ENCODE measurements at regions not wholly inside any gene's neighbourhood (a gene's known extent, or its start where the extent isn't known, plus 50 kb on each side); places are given as distances from the start of the nearest gene placed in this dataset.

DNA sequence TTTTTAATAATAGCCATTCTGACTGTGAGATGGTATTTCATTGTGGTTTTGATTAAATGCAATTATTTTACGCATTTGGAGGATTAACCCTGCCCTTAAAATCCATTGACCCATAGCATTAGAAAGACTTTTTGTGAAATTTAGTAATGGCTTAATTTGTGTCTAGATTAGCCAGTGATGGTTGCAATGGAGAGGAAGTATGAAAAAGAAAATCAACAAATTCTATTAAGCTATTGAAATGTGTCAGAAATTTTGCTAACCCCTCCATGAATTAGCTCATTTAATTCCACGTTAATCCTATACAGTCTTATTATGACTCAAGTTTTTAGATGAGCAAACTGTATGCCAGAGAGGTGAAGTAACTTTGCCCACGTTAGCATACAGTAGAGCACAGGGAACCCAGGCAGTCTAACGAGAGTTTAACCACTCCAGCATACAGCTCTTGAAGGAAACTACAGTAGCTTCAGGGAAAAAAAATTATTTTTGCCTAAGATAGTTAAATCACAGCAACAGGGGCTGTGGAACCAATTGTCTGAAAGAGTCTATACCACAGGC, 158.2 kb upstream of the PPP2R2B start:
- no peak for DNase-seq (ENCODE audit: low read depth, low spot score)

DNA sequence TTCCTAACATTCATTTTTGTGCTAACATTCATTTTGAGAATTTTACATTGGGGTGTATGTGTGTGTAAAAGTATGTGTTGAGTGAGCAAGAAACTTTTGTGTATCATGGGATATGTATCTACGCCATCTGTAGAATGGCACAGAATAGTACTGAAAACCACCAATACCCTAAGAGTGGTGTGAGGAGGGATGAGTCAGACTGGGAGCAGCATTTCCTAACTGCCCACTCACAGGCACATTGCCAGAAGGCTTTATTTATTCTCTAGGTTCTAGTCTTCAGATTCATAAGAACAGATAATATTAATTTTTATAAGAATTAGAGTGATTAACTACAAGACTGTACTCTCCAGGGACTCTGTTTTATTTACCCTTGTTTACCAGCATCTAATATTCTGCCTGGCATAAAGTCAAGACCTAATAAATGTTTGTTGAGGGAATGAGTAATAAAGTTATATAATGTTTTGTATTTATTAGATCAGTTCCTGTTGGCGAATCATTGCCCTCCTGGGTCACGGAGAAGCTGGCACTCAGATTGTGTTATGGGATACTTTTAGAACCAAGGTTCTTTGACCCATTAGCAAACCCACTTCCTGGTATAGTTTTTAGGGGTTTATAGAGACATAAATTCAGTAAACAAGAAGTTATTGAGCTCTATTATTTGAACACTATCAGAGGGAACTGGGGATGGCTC, 159.1 kb upstream of the PPP2R2B start:
- DNase-seq (ENCODE audit: low read depth, low spot score) = peak; percentile 40

DNA sequence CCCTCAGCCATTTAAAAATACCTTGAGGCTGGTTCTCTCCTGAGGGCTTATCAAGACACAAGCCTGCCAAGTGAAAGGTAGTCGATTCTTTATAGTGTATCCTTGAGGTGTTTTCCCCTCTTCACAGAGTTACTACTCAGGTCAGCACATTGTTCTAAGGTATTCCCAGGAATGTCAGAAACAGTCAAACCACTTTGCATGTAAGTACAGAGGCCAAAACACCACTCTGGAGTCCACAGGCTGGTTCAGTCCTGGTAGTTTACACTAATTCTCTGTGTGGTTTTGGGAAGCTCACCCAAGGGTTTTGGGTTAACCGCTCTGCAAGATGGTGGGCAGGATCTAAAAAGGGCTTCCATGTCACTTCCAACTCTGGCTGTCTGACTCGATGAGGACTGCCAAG, 162.3 kb upstream of the PPP2R2B start:
- no peak for DNase-seq (ENCODE audit: low read depth, low spot score)

DNA sequence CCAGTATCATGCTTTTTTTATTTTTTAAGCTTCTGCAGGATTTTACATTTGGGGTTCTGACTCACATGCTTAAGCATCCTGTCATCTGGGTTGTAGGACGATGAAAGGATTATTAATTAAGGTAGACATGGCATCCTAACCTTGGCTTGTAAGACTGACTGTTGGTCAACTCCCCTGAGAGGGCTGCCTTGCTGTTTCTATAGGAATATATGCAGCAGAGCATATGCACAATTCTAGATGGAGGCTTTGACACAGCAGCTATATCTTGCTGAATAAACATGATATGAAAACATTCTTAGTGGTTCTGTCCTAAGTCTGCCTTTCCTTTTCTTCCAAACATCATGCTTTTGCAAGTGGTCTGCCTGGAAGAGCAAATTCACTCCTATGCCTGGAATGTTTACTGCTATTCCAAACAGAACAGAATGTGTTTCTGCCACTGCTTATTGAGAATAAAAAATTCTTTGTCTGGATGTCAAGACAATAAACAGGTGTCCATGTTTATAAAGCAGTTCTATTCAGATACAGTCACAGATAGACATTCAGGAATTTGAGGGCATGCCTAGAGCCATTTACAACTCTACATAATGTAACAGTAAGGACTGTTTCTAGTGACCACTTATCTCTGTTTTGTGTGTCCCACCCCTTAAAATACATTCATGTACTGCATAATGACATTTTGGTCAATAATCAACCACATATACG, 166.2 kb upstream of the PPP2R2B start:
- no peak for DNase-seq (ENCODE audit: low read depth, low spot score)

DNA sequence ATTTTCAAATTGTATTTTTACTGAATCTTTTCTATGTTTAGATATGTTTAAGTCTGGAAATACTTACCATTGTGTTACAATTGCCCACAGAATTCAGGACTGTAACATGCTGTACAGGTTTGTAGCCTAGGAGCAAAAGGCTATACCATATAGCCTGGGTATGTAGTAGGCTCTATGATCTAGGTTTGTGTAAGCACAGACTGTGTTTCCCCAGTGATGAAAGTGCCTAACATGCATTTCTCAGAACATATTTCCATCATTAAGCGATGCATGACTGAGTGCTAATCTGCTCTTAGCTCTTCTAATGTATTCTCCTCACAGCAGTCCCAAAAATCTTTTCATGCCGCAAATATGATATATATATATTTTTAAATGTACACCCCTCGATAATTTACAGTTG, 166.7 kb upstream of the PPP2R2B start:
- DNase-seq (ENCODE audit: low read depth, low spot score) = no peak

DNA sequence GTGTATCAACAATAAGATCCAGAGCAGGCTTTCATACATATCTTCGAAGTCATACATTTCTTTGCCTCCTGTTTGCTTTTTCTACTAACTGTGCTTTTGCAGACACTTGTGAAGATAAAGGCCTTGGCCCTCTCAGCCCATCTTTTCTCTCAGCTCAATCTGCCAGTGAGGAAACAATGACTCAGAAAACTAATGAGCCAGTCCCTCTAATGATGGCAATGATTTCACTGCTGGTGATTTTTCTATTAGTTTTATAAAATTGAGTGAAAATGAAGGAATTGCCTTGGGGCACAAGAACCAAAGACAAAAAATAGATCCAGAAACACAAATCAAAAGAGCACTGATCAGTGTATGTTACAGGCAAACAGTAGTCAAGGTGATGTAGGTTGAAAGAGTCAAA, 167.7 kb upstream of the PPP2R2B start:
- DNase-seq (ENCODE audit: low read depth, low spot score) = no peak

DNA sequence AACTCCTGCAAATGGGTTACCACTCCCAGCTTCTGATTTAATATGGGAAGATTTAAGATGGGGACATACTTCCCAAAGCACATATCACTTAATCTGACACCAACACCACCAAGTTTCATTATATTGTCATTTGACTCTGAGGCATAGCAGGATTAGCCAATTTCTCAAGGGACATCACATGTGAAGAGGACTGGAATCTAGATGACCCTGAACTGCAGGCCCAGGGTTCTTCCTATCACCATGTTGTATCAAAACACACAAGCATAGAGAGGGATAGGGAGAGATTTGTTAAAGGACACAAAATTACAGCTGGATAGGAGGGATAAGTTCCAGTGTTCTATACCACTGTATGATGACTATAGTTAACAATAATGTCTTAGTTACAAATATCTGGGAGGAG, 168.3 kb upstream of the PPP2R2B start:
- no peak for DNase-seq (ENCODE audit: low read depth, low spot score)

DNA sequence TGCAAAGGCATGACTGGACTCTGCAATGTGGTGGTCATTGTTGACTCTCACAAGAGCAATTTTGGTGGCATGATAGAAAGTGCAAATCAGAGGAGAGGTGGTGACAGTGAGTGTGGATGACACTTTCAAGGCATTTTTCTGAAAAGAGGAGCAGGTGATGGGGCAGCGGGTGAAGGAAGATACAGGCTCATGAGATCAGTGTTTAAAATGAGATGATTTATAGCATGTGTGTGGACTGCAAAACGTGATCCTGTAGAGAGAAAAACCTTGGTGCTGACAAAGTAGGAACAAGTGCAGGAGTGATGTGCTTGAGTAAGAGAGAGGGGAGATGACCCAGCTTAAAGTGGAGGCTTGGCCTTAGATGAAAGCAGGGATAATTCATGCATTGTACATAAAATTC, 171.2 kb upstream of the PPP2R2B start:
- no peak for DNase-seq (ENCODE audit: low read depth, low spot score)

DNA sequence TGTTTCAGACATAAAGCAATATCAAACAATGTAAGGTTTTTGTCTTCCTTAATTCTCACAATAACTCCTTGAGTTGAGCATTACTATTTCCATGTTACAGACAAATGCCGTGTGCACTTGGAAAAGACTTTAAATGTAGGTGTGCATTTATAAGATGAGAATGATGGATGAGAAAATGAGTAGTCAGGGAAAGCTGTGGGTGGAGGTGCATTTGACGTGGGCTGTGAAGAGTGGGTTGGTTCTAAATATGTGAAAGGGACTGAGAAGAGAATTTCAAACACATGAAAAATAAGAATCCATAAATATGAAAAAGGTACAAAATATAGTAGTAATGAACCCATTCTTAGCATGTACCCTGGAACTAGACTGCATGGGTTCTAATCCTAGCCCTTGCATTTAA, 171.6 kb upstream of the PPP2R2B start:
- no peak for DNase-seq (ENCODE audit: low read depth, low spot score)

DNA sequence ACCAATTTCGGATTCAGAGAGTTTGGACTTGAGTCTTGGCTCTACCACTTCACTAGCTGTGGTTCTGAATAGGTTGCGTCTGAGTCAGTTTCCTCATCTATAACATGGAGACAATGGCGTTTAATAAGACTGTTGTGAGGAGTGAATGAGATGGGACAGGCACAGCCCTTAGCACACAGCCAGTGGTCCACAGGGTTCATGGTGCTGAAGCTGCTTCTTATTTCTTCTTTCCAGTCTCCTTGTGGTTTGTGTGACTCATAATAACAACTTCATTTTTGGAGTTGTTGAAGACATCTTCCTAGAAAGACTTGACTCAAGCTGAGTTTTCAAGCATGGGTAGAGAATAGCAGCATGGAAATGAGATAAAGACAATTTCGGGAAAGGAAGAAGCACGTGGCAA, 172.6 kb upstream of the PPP2R2B start:
- DNase-seq (ENCODE audit: low read depth, low spot score) = no peak

DNA sequence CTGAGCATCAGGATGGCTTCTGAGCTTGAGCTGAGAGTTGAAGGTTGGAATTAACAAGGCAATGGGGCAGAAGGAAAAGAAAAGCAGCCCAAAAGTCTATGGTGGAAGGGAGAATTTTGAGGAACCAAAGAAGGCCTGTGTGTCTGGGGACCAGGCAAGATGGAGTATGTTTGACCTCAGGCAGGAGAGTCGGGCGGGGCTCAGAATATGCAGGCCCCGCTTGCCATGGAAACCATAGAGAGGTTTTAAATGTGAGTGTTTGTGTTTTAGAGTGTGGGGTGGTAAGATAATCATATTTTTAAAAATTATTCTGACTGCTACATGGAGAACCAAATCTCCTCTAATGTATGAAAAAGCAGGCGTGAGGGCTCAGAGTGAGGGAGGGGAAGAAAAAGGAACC, 174.0 kb upstream of the PPP2R2B start:
- DNase-seq (ENCODE audit: low read depth, low spot score) = no peak

DNA sequence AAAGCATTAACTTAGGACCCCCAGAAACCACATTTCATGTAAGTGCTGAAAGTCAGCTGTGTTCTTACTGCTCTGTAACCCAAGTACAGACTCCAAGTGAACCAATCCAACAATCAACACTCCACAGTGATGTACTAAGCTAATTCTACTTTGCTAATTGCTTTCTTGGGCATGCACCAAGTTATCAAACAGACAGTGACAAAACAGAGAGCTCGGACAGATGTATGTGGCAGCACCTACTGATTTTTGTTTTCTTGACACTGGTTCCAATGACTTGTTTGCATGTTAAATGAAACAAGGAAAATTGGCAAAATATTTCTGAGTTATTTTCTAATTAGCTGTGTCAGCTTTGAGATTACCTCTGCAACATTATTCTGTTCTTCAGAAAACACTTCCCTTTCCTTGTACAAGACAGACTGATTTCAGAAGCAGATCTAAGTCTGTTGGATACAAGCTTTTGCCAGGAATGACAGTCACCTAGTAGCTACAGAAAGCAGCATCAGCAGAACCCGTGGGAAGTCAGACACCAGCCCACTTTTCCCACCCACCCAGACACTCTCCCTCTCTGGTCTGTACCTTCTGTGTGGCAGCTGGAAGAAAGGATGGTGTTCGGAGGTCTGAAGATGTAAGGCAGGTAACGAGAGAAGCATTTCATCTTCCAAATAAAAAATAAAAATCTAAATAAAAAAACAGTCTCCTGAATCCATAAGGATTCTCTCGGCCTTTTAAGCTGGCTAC, 176.7 kb upstream of the PPP2R2B start:
- no peak for DNase-seq (ENCODE audit: low read depth, low spot score)

DNA sequence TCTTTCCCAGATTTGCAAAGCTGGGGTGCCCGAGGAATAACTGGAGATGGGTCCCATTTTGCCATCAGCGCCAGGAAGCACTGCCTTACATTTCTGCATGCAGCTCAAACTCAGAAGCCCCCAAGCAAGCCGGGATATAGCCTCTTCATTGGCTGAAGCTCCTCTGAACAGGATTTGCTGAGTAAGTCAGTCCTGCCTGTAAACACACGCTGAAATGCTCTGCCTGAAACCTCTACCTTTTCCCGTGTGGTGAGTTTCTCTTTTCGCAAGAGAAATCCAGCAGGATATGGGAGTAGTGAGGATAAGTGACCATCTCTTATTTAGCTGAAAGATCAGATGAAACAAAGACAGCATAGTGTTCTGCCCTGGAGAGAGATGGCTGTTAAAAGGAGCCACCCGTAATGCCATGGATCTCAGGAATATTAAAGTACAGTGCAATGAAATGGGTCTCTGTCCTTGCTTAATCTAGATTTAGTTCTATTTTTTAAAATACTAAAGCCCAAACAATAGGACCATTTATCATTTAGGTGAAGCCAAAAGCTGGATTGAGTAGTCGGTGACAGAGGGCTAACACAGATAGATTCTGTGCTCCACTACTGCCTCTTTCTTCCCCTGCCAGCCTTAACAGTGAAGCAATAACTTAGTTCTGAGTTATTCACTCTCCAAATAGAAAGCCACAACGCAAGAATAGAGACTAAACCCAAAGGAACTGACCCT, 177.5 kb upstream of the PPP2R2B start:
- no peak for DNase-seq (ENCODE audit: low read depth, low spot score)

DNA sequence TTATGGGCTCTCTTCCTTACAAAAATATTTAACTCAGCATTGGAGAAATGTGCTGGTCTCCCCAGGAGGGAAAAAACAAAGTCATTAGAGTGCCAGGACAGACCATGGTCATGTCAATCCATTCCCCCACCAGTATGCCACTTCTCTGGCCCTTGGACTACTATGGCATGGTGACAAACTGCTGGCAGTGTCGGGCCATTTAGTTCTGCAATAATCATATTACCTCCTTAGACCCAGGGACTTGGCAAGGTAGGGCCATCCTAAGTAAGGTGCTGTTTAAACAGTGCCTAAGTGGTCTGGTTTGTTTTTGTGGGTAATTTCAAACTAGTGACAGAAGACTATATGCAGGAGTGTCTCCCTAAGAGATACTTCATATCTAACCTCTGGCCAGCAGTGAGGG, 177.8 kb upstream of the STK32A start:
- DNase-seq (ENCODE audit: low read depth, low spot score) = no peak

DNA sequence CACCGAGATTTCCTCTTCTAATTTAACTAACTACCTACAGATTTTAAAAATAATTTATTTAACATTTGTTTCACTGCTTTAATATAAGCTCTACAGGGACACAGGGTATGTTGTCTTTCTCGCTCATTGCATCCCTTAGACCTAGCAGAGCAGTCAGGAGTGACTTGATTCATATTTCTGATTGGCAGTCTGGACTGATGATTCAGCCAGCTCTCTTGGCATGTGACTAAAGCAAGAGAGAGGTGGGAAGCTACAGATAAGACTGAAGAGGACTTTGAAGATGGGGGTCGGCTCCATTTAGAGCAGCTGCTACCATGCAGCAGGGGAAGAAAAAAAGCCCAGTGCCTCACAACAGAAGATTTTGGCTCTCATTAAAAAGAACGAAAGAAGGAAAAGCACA, 173.4 kb upstream of the STK32A start:
- no peak for DNase-seq (ENCODE audit: low read depth, low spot score)

DNA sequence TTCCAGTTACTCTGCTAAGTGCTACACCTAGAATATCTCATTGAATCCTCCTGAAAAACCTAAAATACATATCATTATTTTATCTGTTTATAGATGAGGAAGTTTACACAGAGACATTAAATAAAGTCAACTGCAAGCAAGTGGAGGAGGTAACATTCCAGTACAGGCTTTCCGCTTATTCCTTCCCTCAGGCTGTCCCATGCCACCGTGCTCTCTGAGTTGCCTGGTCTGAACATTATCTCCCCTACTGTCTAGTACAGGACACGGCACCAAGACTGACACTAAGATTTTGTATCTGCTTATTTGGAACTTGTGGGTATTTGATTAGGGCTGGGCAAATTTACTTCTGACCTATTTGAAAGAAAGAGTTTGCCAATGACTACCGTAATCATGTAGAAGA, 172.4 kb upstream of the STK32A start:
- no peak for DNase-seq (ENCODE audit: low read depth, low spot score)

DNA sequence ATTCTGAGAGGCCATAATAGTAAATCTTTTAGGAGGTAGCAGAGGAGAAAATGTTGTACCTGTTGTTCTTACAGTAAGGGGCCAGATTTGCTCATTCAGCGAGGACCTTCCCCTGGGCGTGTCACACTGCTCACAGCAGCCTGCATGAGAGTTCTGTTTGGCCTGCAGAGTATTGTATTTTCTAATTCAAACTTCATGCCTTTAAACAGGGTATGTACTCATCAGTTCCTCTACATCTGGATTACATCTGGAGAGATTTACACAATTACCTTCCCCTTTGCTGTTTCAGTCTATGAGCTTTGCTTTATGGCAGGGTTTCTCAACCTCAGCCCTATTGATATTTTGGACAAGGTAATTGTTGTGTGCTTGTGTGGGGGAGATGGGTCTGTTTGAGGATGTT, 170.9 kb upstream of the STK32A start:
- no peak for DNase-seq (ENCODE audit: low read depth, low spot score)

DNA sequence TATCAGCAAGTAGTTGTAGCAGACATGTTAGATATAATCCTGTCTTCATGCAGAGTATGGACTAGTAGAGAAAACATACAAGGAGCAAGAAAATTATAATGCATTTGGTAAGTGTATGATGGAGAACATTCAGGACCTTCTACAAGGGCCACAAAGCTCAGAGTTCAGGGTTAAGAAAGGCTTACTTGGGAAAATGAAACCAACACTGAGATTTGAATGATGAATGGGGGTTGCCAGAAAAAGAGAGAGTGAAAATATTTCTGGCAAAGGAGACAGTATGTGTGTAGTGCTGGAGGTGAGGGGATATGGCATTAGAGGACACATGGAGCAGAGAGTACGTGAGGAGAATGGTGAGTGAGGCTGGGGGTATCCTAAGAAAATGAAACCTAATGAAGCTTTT, 169.8 kb upstream of the STK32A start:
- no peak for DNase-seq (ENCODE audit: low read depth, low spot score)

DNA sequence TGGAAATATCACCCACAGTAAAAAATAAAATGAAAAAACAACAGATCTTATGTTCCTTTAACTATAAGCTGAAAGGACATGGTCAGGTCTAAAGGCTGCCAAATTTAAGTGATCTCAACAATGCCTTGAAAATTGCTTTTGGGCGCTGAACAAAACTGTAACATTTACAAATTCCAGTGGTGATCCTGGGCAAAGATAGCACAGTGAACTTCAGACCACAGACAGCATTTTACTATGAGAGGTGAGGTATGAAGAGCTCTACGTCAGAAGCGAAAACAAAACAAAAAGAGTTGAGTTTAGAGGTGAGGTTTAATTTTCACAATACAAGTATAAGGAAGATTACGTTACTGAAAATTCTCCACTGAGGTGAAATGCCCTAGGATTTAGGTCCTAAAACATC, 165.8 kb upstream of the STK32A start:
- DNase-seq (ENCODE audit: low read depth, low spot score) = no peak

DNA sequence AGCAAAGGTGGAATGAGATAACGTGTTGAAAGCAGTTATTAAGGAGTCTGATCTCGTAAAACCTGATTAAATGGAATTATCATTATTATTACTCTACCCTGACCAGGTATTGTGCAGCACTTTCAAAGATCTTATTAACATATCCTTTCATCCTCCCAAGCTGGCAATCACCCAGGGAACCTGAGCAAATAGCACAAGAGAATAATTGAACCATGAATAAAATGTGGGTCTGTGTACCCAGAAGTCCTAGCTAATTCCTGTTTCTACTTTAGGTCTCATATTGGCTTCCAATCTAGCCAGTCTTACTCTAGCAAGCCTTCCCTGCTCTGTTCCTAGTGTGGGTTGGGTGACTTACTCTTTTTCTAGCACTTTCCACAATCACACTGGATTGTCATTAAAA, 162.2 kb upstream of the STK32A start:
- no peak for DNase-seq (ENCODE audit: low read depth, low spot score)

DNA sequence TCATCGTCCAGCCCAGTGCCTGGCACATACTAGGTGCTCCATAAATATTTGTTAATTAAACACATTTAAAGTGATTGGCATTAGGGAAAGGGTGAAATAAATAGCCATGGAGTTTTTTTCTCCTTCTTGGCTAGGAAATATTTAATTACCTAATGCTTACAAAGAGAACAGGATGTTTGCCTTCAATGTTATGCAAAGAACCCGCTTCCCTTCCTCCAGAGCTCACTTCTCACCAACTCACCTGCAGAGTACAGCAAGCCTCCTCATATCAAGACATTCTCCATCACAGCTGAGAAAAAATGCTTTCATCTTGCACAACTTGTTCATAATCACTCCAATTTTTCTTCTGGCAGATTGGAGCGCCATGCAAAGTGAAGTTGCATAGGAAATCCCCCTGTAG, 161.7 kb upstream of the STK32A start:
- DNase-seq (ENCODE audit: low read depth, low spot score) = no peak

DNA sequence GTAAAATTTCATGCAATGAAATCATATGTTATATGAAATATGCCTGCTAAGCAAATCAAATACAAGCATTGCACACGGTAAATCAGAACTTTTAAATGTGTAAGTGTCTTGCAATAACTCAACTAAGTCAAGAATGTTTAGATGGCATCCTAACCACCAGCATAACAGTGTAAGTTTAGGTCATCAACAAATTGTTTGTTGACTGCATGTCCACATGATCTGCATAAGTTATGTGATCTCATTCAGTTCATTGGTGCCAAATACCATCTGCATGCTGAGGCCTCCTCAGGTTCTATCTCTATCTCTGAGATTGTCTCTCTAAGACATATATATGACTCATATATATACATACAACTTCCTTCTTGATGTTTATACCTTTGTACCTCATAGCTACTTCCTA, 159.6 kb upstream of the STK32A start:
- DNase-seq (ENCODE audit: low read depth, low spot score) = no peak

Data from pulmonary artery endothelial cell (primary cell).